SK-N-SH treated with all-trans-retinoic acid at 6 μM for 48 hours (cell line): ENCODE measurements at regions not wholly inside any gene's neighbourhood (a gene's known extent, or its start where the extent isn't known, plus 50 kb on each side); places are given as distances from the start of the nearest gene placed in this dataset.

Experiments
- ATAC-seq: fragments of 200-7000 bp; cut with Tn5 transposase; 3 replicates; pipeline ENCODE4 v1.9.1; 2020; ENCODE audit warnings: mild to moderate bottlenecking, moderate library complexity
- ARNTL ChIP-seq: fragments of 450-650 bp; formaldehyde crosslinking; IDR thresholded peaks from 2 replicates; pipeline ENCODE4 v1.5.0; 2020; ENCODE audit warnings: low read depth, mild to moderate bottlenecking, moderate library complexity, borderline replicate concordance
- BACH2 ChIP-seq: fragments of 250-450 bp; sonication (Bioruptor Pico); IDR thresholded peaks from 2 replicates; pipeline ENCODE4 v1.9.0; 2021; ENCODE audit warnings: mild to moderate bottlenecking, borderline replicate concordance
- CSDC2 ChIP-seq: fragments of 250-450 bp; sonication (Bioruptor Pico); IDR thresholded peaks from 2 replicates; pipeline ENCODE4 v1.5.0; 2020; ENCODE audit warnings: mild to moderate bottlenecking, moderate library complexity
- CSRNP3 ChIP-seq: fragments of 250-450 bp; sonication (Bioruptor Pico); IDR thresholded peaks from 2 replicates; pipeline ENCODE4 v1.5.1; 2021; ENCODE audit warnings: mild to moderate bottlenecking, moderate library complexity
- ESRRG ChIP-seq: fragments of 250-450 bp; sonication (Bioruptor Pico); IDR thresholded peaks from 2 replicates; pipeline ENCODE4 v1.6.1; 2021; ENCODE audit warnings: mild to moderate bottlenecking
- GLIS3 ChIP-seq: fragments of 250-450 bp; sonication (Bioruptor Pico); IDR thresholded peaks from 2 replicates; pipeline ENCODE4 v1.5.0; 2020; ENCODE audit warnings: mild to moderate bottlenecking, moderate library complexity
- ISL1 ChIP-seq: fragments of 250-450 bp; sonication (Bioruptor Pico); IDR thresholded peaks from 2 replicates; pipeline ENCODE4 v2.1.2; 2022; ENCODE audit warnings: mild to moderate bottlenecking, moderate library complexity
- POU6F1 ChIP-seq: fragments of 250-450 bp; sonication (Bioruptor Pico); IDR thresholded peaks from 2 replicates; pipeline ENCODE4 v1.8.0; 2021; ENCODE audit warnings: low read depth, mild to moderate bottlenecking, moderate library complexity, borderline replicate concordance
- RARB ChIP-seq: fragments of 250-450 bp; sonication (Bioruptor Pico); IDR thresholded peaks from 2 replicates; pipeline ENCODE4 v1.8.0; 2021; ENCODE audit warnings: mild to moderate bottlenecking, moderate library complexity
- SNAI2 ChIP-seq: fragments of 250-450 bp; sonication (Bioruptor Pico); IDR thresholded peaks from 2 replicates; pipeline ENCODE4 v1.5.0; 2020; ENCODE audit warnings: mild to moderate bottlenecking, moderate library complexity
- TOX ChIP-seq: fragments of 250-450 bp; sonication (Bioruptor Pico); IDR thresholded peaks from 2 replicates; pipeline ENCODE4 v1.8.0; 2021; ENCODE audit warnings: mild to moderate bottlenecking, moderate library complexity, borderline replicate concordance
- TSHZ2 ChIP-seq: fragments of 250-450 bp; sonication (Bioruptor Pico); IDR thresholded peaks from 2 replicates; pipeline ENCODE4 v1.5.0; 2020; ENCODE audit warnings: mild to moderate bottlenecking, moderate library complexity
- ZFP3 ChIP-seq: fragments of 250-450 bp; sonication (Bioruptor Pico); IDR thresholded peaks from 2 replicates; pipeline ENCODE4 v1.5.0; 2020; ENCODE audit warnings: mild to moderate bottlenecking, moderate library complexity
- ZFP30 ChIP-seq: fragments of 450-650 bp; formaldehyde crosslinking; IDR thresholded peaks from 2 replicates; pipeline ENCODE4 v1.5.0; 2022; ENCODE audit warnings: mild to moderate bottlenecking, moderate library complexity
- ZNF565 ChIP-seq: fragments of 450-650 bp; formaldehyde crosslinking; conservative IDR thresholded peaks from 2 replicates; pipeline ENCODE4 v1.5.0; 2020; ENCODE audit warnings: low read depth, mild to moderate bottlenecking, moderate library complexity
- ZNF70 ChIP-seq: fragments of 450-650 bp; formaldehyde crosslinking; IDR thresholded peaks from 2 replicates; pipeline ENCODE4 v1.5.0; 2020; ENCODE audit warnings: mild to moderate bottlenecking, moderate library complexity
- ZNF8 ChIP-seq: fragments of 450-650 bp; formaldehyde crosslinking; IDR thresholded peaks from 2 replicates; pipeline ENCODE4 v1.5.0; 2020; ENCODE audit warnings: mild to moderate bottlenecking, moderate library complexity

- TF ChIP-seq BACH2 (CRISPR knock-in tag) (no peak), TSHZ2 (CRISPR knock-in tag) (no peak), ZFP30 (CRISPR knock-in tag) (no peak), ISL1 (no peak), ESRRG (CRISPR knock-in tag) (no peak)
- TF ChIP-seq, all 23 proteins: peak for 0
- ATAC-seq = no peak
These were observed 126.9 kb upstream of the WSCD1 start for GRCh38 chr17:5943232-5943631.

- ATAC-seq = no peak
- TF ChIP-seq POU6F1 (CRISPR knock-in tag) (no peak), CSDC2 (CRISPR knock-in tag) (no peak), RARB (CRISPR knock-in tag) (no peak), TOX (CRISPR knock-in tag) (no peak), CSRNP3 (CRISPR knock-in tag) (no peak), BACH2 (CRISPR knock-in tag) (no peak), ZFP30 (CRISPR knock-in tag) (no peak), ZNF70 (CRISPR knock-in tag) (no peak), TSHZ2 (CRISPR knock-in tag) (no peak), ARNTL (CRISPR knock-in tag) (no peak), ZNF8 (no peak), SNAI2 (CRISPR knock-in tag) (no peak), GLIS3 (CRISPR knock-in tag) (no peak), ZFP3 (CRISPR knock-in tag) (no peak), ZNF565 (CRISPR knock-in tag) (no peak)
These were observed 126.2 kb upstream of the WSCD1 start for GRCh38 chr17:5943982-5944381.

GRCh38 chr17:5947701-5948180 is 122.4 kb upstream of the WSCD1 start:
- no peak for ATAC-seq
- TF ChIP-seq ISL1 (no peak), CSRNP3 (CRISPR knock-in tag) (no peak), ZNF70 (CRISPR knock-in tag) (no peak), SNAI2 (CRISPR knock-in tag) (no peak), TOX (CRISPR knock-in tag) (no peak), POU6F1 (CRISPR knock-in tag) (no peak), ZNF565 (CRISPR knock-in tag) (no peak), ZFP30 (CRISPR knock-in tag) (no peak), TSHZ2 (CRISPR knock-in tag) (no peak)
